Kidney (tissue), 13 donors: ENCODE measurements at regions not wholly inside any gene's neighbourhood (a gene's known extent, or its start where the extent isn't known, plus 50 kb on each side); places are given as distances from the start of the nearest gene placed in this dataset.

Experiments used
- DNase-seq, 5 donors: peaks; one replicate each; pipeline ENCODE4 v3.0.0-alpha.2; 2013 to 2020
- FAIRE-seq: peaks from 2 replicates; lab custom pipeline; 2012; peaks lifted over from hg19 to GRCh38; lab: Jason Lieb, UNC
- H3K27ac ChIP-seq, 2 donors: one replicate each; pipeline ENCODE4 v1.7.0; 2013; ENCODE audit warnings: low read depth in 2 of 2, low read length in 2 of 2, inconsistent platforms in 1 of 2
- H3K27me3 ChIP-seq: one replicate; pipeline ENCODE4 v1.7.1; 2013; ENCODE audit warnings: low read length, inconsistent platforms; ENCODE audit not compliant: control insufficient read depth, insufficient read depth
- H3K36me3 ChIP-seq, 3 donors: one replicate each; pipeline versions ENCODE4 v1.7.0 to v1.7.1; 2013; ENCODE audit warnings: low read length in 3 of 3, control low read depth in 1 of 3, inconsistent platforms in 1 of 3; ENCODE audit not compliant: insufficient read depth in 3 of 3, control insufficient read depth in 2 of 3
- H3K4me1 ChIP-seq, 3 donors: one replicate each; pipeline versions ENCODE4 v1.7.0 to v1.7.1; 2013; ENCODE audit warnings: low read length in 3 of 3, inconsistent platforms in 1 of 3, low read depth in 1 of 3; ENCODE audit not compliant: control insufficient read depth in 2 of 3, insufficient read depth in 2 of 3
- H3K4me3 ChIP-seq, 3 donors: one replicate each; pipeline versions ENCODE4 v1.7.0 to v1.8.1; 2013; ENCODE audit warnings: low read length in 3 of 3, control low read depth in 1 of 3, inconsistent platforms in 1 of 3
- H3K9ac ChIP-seq, 3 donors: one replicate each; pipeline versions ENCODE4 v1.7.0 to v1.7.1; 2013; ENCODE audit warnings: low read length in 3 of 3, control low read depth in 1 of 3, inconsistent platforms in 1 of 3
- H3K9me3 ChIP-seq, 3 donors: one replicate each; pipeline versions ENCODE4 v1.7.0 to v1.7.1; 2013; ENCODE audit warnings: low read length in 3 of 3, control low read depth in 1 of 3, inconsistent platforms in 1 of 3; ENCODE audit not compliant: control insufficient read depth in 2 of 3, insufficient read depth in 1 of 3
- CTCF ChIP-seq: IDR thresholded peaks from 3 replicates; pipeline ENCODE4 v1.5.1; 2012; ENCODE audit warnings: mild to moderate bottlenecking, moderate library complexity, borderline replicate concordance; ENCODE audit not compliant: insufficient read depth; ENCODE audit errors: extremely low read depth
- intact Hi-C: fragments of 100-400 bp; cut with DNase I; formaldehyde crosslinking; loops from one replicate; pipeline ENCODE4 v1.11.1; 2022
- donor health status: control.
- donor health status: control.
- donor health status: control.
- donor health status: control.
- donor health status: control.
- donor health status: DM: yes; HTN: yes; CAD: no.
- donor health status: Normal renal cell carcinoma (clear cell type).

- Histone ChIP-seq H3K9ac (no peak overlapping the region), H3K4me3 (no peak overlapping the region), H3K4me1 (no peaks in the 10 kb centered on the region), H3K27ac (no peak overlapping the region), H3K36me3 (no peaks in the 10 kb centered on the region), H3K9me3 (no peaks in the 10 kb centered on the region), H3K27me3 (peaks cover 2% of the 10 kb centered on the region)
- FAIRE-seq (no peak), DNase-seq (no peak)
- TF ChIP-seq CTCF: no peak
- intact Hi-C loops: no loop called here
These were observed 276.1 kb upstream of the SIX2 start for GRCh38 chr2:45285311-45285710.

GRCh38 chr2:45284621-45284995 lies 275.4 kb upstream of the SIX2 start:
- Histone ChIP-seq H3K4me3 (no peak overlapping the region), H3K4me1 (no peaks in the 10 kb centered on the region), H3K9ac (no peak overlapping the region), H3K27me3 (peaks cover 2% of the 10 kb centered on the region), H3K27ac (no peak overlapping the region), H3K36me3 (no peaks in the 10 kb centered on the region), H3K9me3 (no peaks in the 10 kb centered on the region)
- FAIRE-seq (no peak), DNase-seq (no peak)
- TF ChIP-seq CTCF: no peak
- intact Hi-C loops: no loop called here

GRCh38 chr2:45283764-45284620 lies 274.7 kb upstream of the SIX2 start:
- FAIRE-seq: no peak

More at GRCh38 chr2:45283764-45284620, 274.7 kb upstream of the SIX2 start:
- DNase-seq: no peak
- intact Hi-C loops: no loop called here
- no peak overlapping the region for H3K9ac ChIP-seq
- peaks cover 2% of the 10 kb centered on the region for H3K27me3 ChIP-seq
- H3K4me1 ChIP-seq: no peaks in the 10 kb centered on the region
- H3K9me3 ChIP-seq: no peaks in the 10 kb centered on the region
- no peak overlapping the region for H3K27ac ChIP-seq
- H3K4me3 ChIP-seq: no peak overlapping the region
- no peaks in the 10 kb centered on the region for H3K36me3 ChIP-seq
- no peak for TF ChIP-seq CTCF
